DMS114 treated with DMSO at 0.1 percent for 48 hours (cell line): ENCODE measurements at regions not wholly inside any gene's neighbourhood (a gene's known extent, or its start where the extent isn't known, plus 50 kb on each side); places are given as distances from the start of the nearest gene placed in this dataset.

ENCODE experiments used
- DNase-seq: peaks from one replicate; lab custom pipeline; 2025; ENCODE audit not compliant: unreplicated experiment; lab: John Stamatoyannopoulos, UW

DNA sequence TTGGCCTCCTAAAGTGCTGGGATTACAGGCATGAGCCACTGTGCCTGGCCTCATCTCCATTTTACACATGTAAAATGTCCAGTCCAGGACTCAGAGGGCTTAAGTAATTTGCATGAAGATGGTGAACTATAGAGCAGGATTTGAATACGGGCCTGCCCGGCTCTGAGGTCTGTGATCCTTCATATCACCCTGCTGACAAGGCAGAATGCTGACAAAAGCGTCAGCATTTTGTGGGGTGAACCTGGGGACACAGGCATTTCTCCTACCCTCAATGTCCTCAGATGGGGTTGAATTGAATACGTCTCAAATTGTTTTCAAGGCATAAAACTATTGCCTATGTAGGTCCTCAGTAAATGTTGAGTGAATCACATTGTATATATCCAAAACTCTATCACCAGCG lies 57.2 kb upstream of the GATA6 start:
- no peak for DNase-seq

DNA sequence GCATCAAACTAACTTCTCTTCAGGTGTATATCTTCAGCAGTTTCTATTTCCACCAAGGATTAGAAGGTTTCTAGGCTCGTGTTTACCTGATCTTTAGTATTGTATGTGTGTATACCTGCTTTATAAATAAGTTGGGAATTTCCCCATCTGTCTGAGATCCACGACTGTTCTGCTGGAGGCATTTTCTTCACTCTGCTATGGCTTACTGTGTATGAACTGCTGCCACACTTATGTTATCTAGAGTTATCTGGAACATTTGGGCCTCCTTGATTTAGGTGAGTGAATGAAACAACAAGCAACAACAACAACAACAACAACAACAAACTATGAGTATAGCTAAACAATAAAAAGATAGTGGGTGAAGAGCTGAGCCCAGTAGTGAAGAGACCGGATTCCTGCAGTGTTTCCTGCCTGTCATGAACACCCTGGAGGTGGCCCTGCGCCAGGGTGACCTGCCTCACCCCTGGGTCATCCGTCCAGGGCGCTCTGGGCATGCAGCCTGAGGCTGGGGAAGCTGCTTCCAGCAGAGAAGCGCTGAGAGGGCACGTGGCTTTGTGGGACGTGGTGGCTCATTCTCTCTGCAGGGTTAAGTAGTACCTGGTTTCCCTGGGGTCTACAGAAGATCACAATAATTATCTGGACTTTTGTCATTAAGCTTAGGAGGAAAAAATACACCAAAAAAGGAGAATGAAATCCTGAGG lies 56.1 kb upstream of the GATA6 start:
- DNase-seq: no peak

DNA sequence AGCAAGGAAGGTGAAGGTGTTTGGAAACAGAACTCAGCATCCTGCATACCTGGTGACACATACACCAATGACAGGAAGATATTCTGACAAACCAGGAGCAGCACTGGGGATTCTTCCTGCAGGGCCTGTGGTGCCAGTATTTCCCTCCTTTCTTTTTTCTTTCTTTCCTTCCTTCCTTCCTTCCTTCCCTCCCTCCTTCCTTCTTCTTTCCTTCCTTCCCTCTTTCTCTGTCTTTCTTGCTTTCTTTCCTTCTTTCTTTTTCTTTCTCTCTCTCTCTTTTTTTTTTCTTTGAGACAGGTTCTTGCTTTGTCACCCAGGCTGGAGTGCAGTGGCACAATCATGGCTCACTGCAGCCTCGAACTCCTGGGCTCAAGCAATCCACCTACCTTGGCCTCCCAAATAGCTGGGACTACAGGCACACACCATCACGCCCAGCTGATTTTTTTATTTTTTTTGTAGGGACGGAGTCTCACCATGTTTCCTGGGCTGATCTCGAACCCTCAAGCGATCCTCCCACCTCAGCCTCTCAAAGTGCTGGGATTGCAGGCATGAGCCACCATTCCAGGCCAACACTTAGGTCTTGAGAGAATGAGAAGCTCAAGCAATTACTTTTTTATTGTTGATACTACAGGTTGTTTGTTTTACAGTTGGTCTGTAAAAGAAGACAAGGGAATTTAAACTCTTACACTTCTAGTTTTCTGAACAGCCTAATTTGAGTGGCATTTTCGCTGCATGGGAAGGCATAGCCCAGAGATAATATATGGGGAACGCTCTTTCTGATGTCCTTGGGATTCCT lies 54.7 kb upstream of the GATA6 start:
- DNase-seq: no peak

DNA sequence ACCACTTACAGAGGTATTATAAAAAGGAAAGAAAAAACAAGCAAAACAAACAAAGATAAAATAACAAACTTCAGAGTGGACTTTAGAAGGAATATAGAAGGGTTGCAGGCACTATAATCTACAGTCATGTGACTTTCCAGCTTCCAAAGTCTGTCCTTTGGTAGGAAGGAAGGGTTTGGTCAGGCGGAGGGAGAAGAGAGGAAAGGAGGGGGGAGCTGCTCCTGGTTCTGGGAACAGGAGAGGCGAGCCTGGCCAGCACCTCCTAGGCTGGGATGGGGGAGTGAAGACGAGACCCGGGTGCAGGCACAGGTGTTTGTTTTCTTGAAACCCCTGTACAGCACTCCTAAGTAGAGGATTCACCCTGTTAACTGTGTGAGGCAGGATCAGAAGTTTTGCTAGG lies 53.8 kb upstream of the GATA6 start:
- DNase-seq: no peak
